ACC112 (cell line): ENCODE measurements at regions not wholly inside any gene's neighbourhood (a gene's known extent, or its start where the extent isn't known, plus 50 kb on each side); places are given as distances from the start of the nearest gene placed in this dataset.

Experiments
- H2AFZ ChIP-seq: fragments of 200-600 bp; sonication (generic); one replicate; pipeline ENCODE4 v1.6.0; 2017; ENCODE audit warnings: antibody characterized with exemption, low read length; ENCODE audit not compliant: unreplicated experiment
- H3K27ac ChIP-seq: fragments of 200-600 bp; sonication (generic); 2 replicates; pipeline ENCODE4 v1.5.1; 2014; ENCODE audit warnings: low read depth, mild to moderate bottlenecking, antibody characterized with exemption, low read length, moderate library complexity
- H3K27me3 ChIP-seq: fragments of 200-600 bp; sonication (generic); 2 replicates; pipeline ENCODE4 v1.6.1; 2014; ENCODE audit warnings: mild to moderate bottlenecking, antibody characterized with exemption, low read length, moderate library complexity, mixed read lengths; ENCODE audit not compliant: insufficient read depth
- H3K36me3 ChIP-seq: fragments of 200-600 bp; sonication (generic); 2 replicates; pipeline ENCODE4 v1.6.1; 2016; ENCODE audit warnings: mild to moderate bottlenecking, antibody characterized with exemption, low read length, moderate library complexity, mixed read lengths; ENCODE audit not compliant: insufficient read depth
- H3K4me1 ChIP-seq: fragments of 200-600 bp; sonication (generic); one replicate; pipeline ENCODE4 v1.6.1; 2016; ENCODE audit warnings: low read length, mixed read lengths; ENCODE audit not compliant: insufficient read depth, unreplicated experiment, control insufficient read depth
- H3K4me3 ChIP-seq: fragments of 200-600 bp; sonication (generic); 2 replicates; pipeline ENCODE4 v1.5.1; 2014; ENCODE audit warnings: mild to moderate bottlenecking, low read depth, low read length
- H3K79me2 ChIP-seq: fragments of 200-600 bp; sonication (generic); one replicate; pipeline ENCODE4 v1.6.0; 2016; ENCODE audit warnings: low read length; ENCODE audit not compliant: control insufficient read depth, unreplicated experiment, insufficient read depth

GRCh38 chr10:25114036-25114411 is 60.8 kb upstream of the GPR158 start:
- Histone ChIP-seq H3K4me3 (no peak overlapping the region), H3K36me3 (no peaks in the 10 kb centered on the region), H3K4me1 (no peaks in the 10 kb centered on the region), H3K27ac (no peak overlapping the region), H2AFZ (no peak overlapping the region), H3K27me3 (peaks cover 29% of the 10 kb centered on the region), H3K79me2 (no peaks in the 10 kb centered on the region)

GRCh38 chr10:25117757-25118156 is 57.0 kb upstream of the GPR158 start:
- H3K4me1 ChIP-seq, result no peaks in the 10 kb centered on the region
- no peaks in the 10 kb centered on the region for H3K79me2 ChIP-seq
- no peak overlapping the region for H3K27ac ChIP-seq
- no peak overlapping the region for H3K4me3 ChIP-seq
- no peak overlapping the region for H2AFZ ChIP-seq
- no peaks in the 10 kb centered on the region for H3K36me3 ChIP-seq
- H3K27me3 ChIP-seq, result peaks cover 50% of the 10 kb centered on the region

GRCh38 chr10:25120188-25120587 is 54.6 kb upstream of the GPR158 start:
- Histone ChIP-seq H3K4me1 (no peaks in the 10 kb centered on the region), H3K79me2 (no peaks in the 10 kb centered on the region), H3K27me3 (peaks cover 51% of the 10 kb centered on the region), H3K27ac (no peak overlapping the region), H2AFZ (no peak overlapping the region), H3K4me3 (no peak overlapping the region), H3K36me3 (no peaks in the 10 kb centered on the region)
